Cardiac septum (tissue), 1 donor: ENCODE measurements at regions not wholly inside any gene's neighbourhood (a gene's known extent, or its start where the extent isn't known, plus 50 kb on each side); places are given as distances from the start of the nearest gene placed in this dataset.

Experiments
- DNase-seq: peaks from one replicate; pipeline ENCODE4 v3.0.0-alpha.2; 2020; ENCODE audit warnings: low spot score
- intact Hi-C: fragments of 100-400 bp; cut with DNase I; formaldehyde crosslinking; loops from one replicate; pipeline ENCODE4 v1.14.0; 2022
- donor health status: DM: no; HTN: no; CAD: no.

GRCh38 chr2:236685979-236686520, 116.4 kb downstream of the ACKR3 start:
- intact Hi-C loops: loop anchor here (5.0 kb wide), 1 partner anchor 114 kb away; no protein-coding TSS in a partner anchor
- peak; percentile 70 for DNase-seq

- peak; percentile 43 for DNase-seq
- intact Hi-C loops: loop anchor here (5.0 kb wide), 1 partner anchor 114 kb away; no protein-coding TSS in a partner anchor
Measured at GRCh38 chr2:236686561-236686960, 116.9 kb downstream of the ACKR3 start.

GRCh38 chr2:236687296-236687965, 117.8 kb downstream of the ACKR3 start:
- peak; percentile 69 for DNase-seq
- intact Hi-C loops: loop anchor here (5.0 kb wide), 1 partner anchor 115 kb away; no protein-coding TSS in a partner anchor

GRCh38 chr2:236688157-236688556, 118.5 kb downstream of the ACKR3 start:
- DNase-seq: peak; percentile 39
- intact Hi-C loops: loop anchor here (5.0 kb wide), 1 partner anchor 116 kb away; no protein-coding TSS in a partner anchor

GRCh38 chr2:236688563-236689392, 119.2 kb downstream of the ACKR3 start:
- intact Hi-C loops: loop anchor here (5.0 kb wide), 1 partner anchor 116 kb away; no protein-coding TSS in a partner anchor
- DNase-seq: peak; percentile 63

GRCh38 chr2:236689393-236689700, 119.7 kb downstream of the ACKR3 start:
- intact Hi-C loops: loop anchor here (5.0 kb wide), 1 partner anchor 117 kb away; no protein-coding TSS in a partner anchor
- DNase-seq: peak; percentile 39

GRCh38 chr2:236689981-236690380, 120.4 kb downstream of the ACKR3 start:
- no peak for DNase-seq
- intact Hi-C loops: loop anchor here (5.0 kb wide), 1 partner anchor 118 kb away; no protein-coding TSS in a partner anchor

- DNase-seq: peak; percentile 7
Measured at GRCh38 chr2:236690726-236691125, 121.1 kb downstream of the ACKR3 start.

GRCh38 chr2:236691799-236692167, 122.2 kb downstream of the ACKR3 start:
- DNase-seq: peak; percentile 27
- intact Hi-C loops: no loop called here

More at GRCh38 chr2:236690726-236691125, 121.1 kb downstream of the ACKR3 start:
- intact Hi-C loops: no loop called here

- intact Hi-C loops: no loop called here
- no peak for DNase-seq
Measured at GRCh38 chr2:236692937-236693336, 123.3 kb downstream of the ACKR3 start.

- intact Hi-C loops: no loop called here
- no peak for DNase-seq
Measured at GRCh38 chr2:236693531-236693930, 123.9 kb downstream of the ACKR3 start.

GRCh38 chr2:236694146-236694888, 124.7 kb downstream of the ACKR3 start:
- intact Hi-C loops: no loop called here
- DNase-seq: no peak

- no peak for DNase-seq
- intact Hi-C loops: no loop called here
Measured at GRCh38 chr2:236696834-236697233, 127.2 kb downstream of the ACKR3 start.

- no peak for DNase-seq
- intact Hi-C loops: no loop called here
Measured at GRCh38 chr2:236698016-236698627, 128.5 kb downstream of the ACKR3 start.

- DNase-seq: no peak
- intact Hi-C loops: no loop called here
Measured at GRCh38 chr2:236700703-236701102, 131.1 kb downstream of the ACKR3 start.

- intact Hi-C loops: no loop called here
- DNase-seq: peak; percentile 71
Measured at GRCh38 chr2:236702657-236703372, 133.2 kb downstream of the ACKR3 start.

GRCh38 chr2:236703373-236703709, 133.7 kb downstream of the ACKR3 start:
- DNase-seq: no peak
- intact Hi-C loops: no loop called here

GRCh38 chr2:236703906-236704305, 134.3 kb downstream of the ACKR3 start:
- intact Hi-C loops: no loop called here
- peak; percentile 24 for DNase-seq

GRCh38 chr2:236704887-236705286, 135.3 kb downstream of the ACKR3 start:
- intact Hi-C loops: no loop called here
- DNase-seq: peak; percentile 53
